GM12892 (cell line): ENCODE measurements at regions not wholly inside any gene's neighbourhood (a gene's known extent, or its start where the extent isn't known, plus 50 kb on each side); places are given as distances from the start of the nearest gene placed in this dataset.

ENCODE experiments used
- POLR2A ChIP-seq: IDR thresholded peaks from 2 replicates; pipeline ENCODE4 v1.6.1; 2011; ENCODE audit warnings: low read depth, low read length, control low read depth
- POLR2AphosphoS5 ChIP-seq: IDR thresholded peaks from 2 replicates; pipeline ENCODE4 v1.6.1; 2011; ENCODE audit warnings: low read depth, low read length, control low read depth
- TAF1 ChIP-seq: IDR thresholded peaks from 2 replicates; pipeline ENCODE4 v1.6.1; 2011; ENCODE audit warnings: low read depth, mild to moderate bottlenecking, control low read depth, low read length, borderline replicate concordance

- TF ChIP-seq POLR2AphosphoS5 (no peak), POLR2A (no peak), TAF1 (no peak)
Observed at GRCh38 chr6:133698272-133698671, 190.6 kb upstream of the TCF21 start.
